ENCODE measurements at regions not wholly inside any gene's neighbourhood (a gene's known extent, or its start where the extent isn't known, plus 50 kb on each side); places are given as distances from the start of the nearest gene placed in this dataset.

DNA sequence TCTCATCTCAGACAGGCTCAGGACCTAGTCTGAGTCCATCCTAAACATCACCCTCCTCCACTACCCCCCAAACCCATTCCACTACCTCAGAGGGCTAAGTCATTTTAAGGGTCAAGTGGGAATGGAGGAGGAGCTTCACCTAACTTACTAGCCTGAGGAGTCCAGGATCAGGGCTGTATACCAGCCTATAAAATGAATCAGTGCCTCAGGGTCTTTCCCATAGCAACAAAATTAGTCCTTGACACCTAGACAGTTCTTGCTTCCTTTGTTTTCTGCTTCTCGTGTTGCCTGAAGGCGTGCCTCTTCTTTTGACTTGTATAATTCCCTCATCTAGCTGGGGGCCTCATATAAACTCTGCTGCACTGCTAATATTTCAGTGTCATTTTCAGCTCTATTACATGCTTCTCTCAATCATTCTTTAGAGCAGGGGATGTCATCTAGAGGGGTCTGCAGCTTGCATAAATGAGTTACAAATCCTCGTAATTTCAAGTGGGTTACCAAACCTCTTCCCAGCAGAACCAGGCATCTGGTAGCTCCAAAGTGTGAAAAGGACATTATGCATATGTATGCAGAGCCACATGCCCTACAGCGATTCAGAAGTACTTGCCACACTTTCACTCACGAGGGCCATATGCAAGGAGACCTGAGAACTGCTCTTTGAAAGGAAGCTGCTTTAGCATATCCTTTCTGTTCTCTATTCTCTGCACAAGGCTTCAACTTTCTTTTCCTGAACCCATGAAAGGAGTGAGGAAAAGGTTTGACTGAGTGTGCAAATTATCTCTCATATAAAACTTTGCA is 311.7 kb upstream of the SEMA6D start:
- TF ChIP-seq POLR2A (IDR thresholded peaks at IDR 0.05): no peak
- TF ChIP-seq, protein P1, sequence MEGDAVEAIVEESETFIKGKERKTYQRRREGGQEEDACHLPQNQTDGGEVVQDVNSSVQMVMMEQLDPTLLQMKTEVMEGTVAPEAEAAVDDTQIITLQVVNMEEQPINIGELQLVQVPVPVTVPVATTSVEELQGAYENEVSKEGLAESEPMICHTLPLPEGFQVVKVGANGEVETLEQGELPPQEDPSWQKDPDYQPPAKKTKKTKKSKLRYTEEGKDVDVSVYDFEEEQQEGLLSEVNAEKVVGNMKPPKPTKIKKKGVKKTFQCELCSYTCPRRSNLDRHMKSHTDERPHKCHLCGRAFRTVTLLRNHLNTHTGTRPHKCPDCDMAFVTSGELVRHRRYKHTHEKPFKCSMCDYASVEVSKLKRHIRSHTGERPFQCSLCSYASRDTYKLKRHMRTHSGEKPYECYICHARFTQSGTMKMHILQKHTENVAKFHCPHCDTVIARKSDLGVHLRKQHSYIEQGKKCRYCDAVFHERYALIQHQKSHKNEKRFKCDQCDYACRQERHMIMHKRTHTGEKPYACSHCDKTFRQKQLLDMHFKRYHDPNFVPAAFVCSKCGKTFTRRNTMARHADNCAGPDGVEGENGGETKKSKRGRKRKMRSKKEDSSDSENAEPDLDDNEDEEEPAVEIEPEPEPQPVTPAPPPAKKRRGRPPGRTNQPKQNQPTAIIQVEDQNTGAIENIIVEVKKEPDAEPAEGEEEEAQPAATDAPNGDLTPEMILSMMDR (IDR thresholded peaks at IDR 0.05): no peak
- no peak for TF ChIP-seq EP300 (IDR thresholded peaks at IDR 0.05)
